ENCODE measurements at regions not wholly inside any gene's neighbourhood (a gene's known extent, or its start where the extent isn't known, plus 50 kb on each side); places are given as distances from the start of the nearest gene placed in this dataset.
A peak's percentile ranks its signal among the peaks of the same experiment; 100 is the strongest.

- TF ChIP-seq CTCF (IDR thresholded peaks at IDR 0.05 in 2 of 3, conservative IDR thresholded peaks at IDR 0.05 in 1 of 3; ENCODE audit: borderline replicate concordance in 1 of 3, insufficient read depth in 1 of 3, low read depth in 2 of 3, low read length in 2 of 3) (no peak), POLR2A (IDR thresholded peaks at IDR 0.05; ENCODE audit: borderline replicate concordance, extremely low read depth, insufficient read depth, insufficient read length) (no peak), EZH2 (IDR thresholded peaks at IDR 0.05) (no peak), JUND (IDR thresholded peaks at IDR 0.05) (no peak), EZH2phosphoT487 (IDR thresholded peaks at IDR 0.05; ENCODE audit: borderline replicate concordance) (no peak), RAD21 (IDR thresholded peaks at IDR 0.05; ENCODE audit: low read depth) (no peak), POLR2AphosphoS5 (IDR thresholded peaks at IDR 0.05; ENCODE audit: low read depth, low read length) (no peak), ELF1 (IDR thresholded peaks at IDR 0.05; ENCODE audit: borderline replicate concordance, low read depth) (no peak), EGR1 (IDR thresholded peaks at IDR 0.05; ENCODE audit: low read depth) (peak; percentile 74), YY1 (IDR thresholded peaks at IDR 0.05; ENCODE audit: extremely low read depth, insufficient replicate concordance, low read depth, low read length) (no peak), ZNF274 (IDR thresholded peaks at IDR 0.05; ENCODE audit: low read depth, low read length) (no peak)
Measured at GRCh38 chr18:8989855-8990254, 112.6 kb upstream of the NDUFV2 start.

Measured in HCT116 (cell line).